DND-41 (cell line): ENCODE measurements at regions not wholly inside any gene's neighbourhood (a gene's known extent, or its start where the extent isn't known, plus 50 kb on each side); places are given as distances from the start of the nearest gene placed in this dataset.

Source experiments
- ATAC-seq: fragments of 200-7000 bp; cut with Tn5 transposase; 3 replicates; pipeline ENCODE4 v1.9.1; 2021; ENCODE audit warnings: low read depth; ENCODE audit not compliant: insufficient read depth
- DNase-seq: peaks from one replicate; pipeline ENCODE4 v3.0.0-alpha.2; 2020
- H2AFZ ChIP-seq: 2 replicates; pipeline ENCODE4 v1.6.0; 2012; ENCODE audit warnings: low read depth, low read length
- H3K27ac ChIP-seq: 2 replicates; pipeline ENCODE4 v1.5.1; 2012; ENCODE audit warnings: low read length, inconsistent platforms
- H3K27me3 ChIP-seq: fragments of 200-600 bp; sonication (generic); 2 replicates; pipeline ENCODE4 v1.6.0; 2012; ENCODE audit warnings: low read length, mild to moderate bottlenecking, inconsistent platforms; ENCODE audit not compliant: insufficient read depth, poor library complexity
- H3K36me3 ChIP-seq: 2 replicates; pipeline ENCODE4 v1.5.1; 2012; ENCODE audit warnings: low read length, inconsistent platforms; ENCODE audit not compliant: insufficient read depth
- H3K4me1 ChIP-seq: 2 replicates; pipeline ENCODE4 v1.5.1; 2012; ENCODE audit warnings: mild to moderate bottlenecking, low read length; ENCODE audit not compliant: insufficient read depth
- H3K4me2 ChIP-seq: 2 replicates; pipeline ENCODE4 v1.6.0; 2012; ENCODE audit warnings: mild to moderate bottlenecking, moderate library complexity, low read length, inconsistent platforms; ENCODE audit not compliant: insufficient read depth
- H3K4me3 ChIP-seq, 2 experiments: fragments of 200-600 bp in 1 of 2; shearing (Covaris generic) in 1 of 2; 2 replicates each; pipeline ENCODE4 v1.5.1; 2012 to 2016; ENCODE audit warnings: inconsistent platforms in 2 of 2, low read length in 2 of 2, mild to moderate bottlenecking in 2 of 2, low read depth in 1 of 2, moderate library complexity in 1 of 2
- H3K79me2 ChIP-seq: 2 replicates; pipeline ENCODE4 v1.6.0; 2012; ENCODE audit warnings: low read length, inconsistent platforms; ENCODE audit not compliant: insufficient read depth
- H3K9ac ChIP-seq: 2 replicates; pipeline ENCODE4 v1.6.0; 2012; ENCODE audit warnings: low read depth, mild to moderate bottlenecking, inconsistent platforms, low read length, moderate library complexity
- H3K9me3 ChIP-seq: 2 replicates; pipeline ENCODE4 v1.5.1; 2012; ENCODE audit warnings: low read length, moderate library complexity, mild to moderate bottlenecking, inconsistent platforms; ENCODE audit not compliant: insufficient read depth, severe bottlenecking
- H4K20me1 ChIP-seq: 2 replicates; pipeline ENCODE4 v1.6.0; 2012; ENCODE audit warnings: low read length; ENCODE audit not compliant: insufficient read depth
- CTCF ChIP-seq: IDR thresholded peaks from 2 replicates; pipeline ENCODE4 v1.5.1; 2012; ENCODE audit warnings: borderline replicate concordance, low read length, moderate library complexity, mild to moderate bottlenecking; ENCODE audit not compliant: poor library complexity, severe bottlenecking; ENCODE audit errors: extremely low read depth
- EZH2 ChIP-seq: IDR thresholded peaks from 3 replicates; pipeline ENCODE4 v1.6.1; 2012; ENCODE audit warnings: borderline replicate concordance, low read depth, mild to moderate bottlenecking, moderate library complexity, low read length, inconsistent platforms; ENCODE audit not compliant: severe bottlenecking

GRCh38 chr5:89301321-89302025 lies 418.5 kb upstream of the MEF2C start:
- Histone ChIP-seq H3K9me3 (no peaks in the 10 kb centered on the region), H2AFZ (no peak overlapping the region)

DNA sequence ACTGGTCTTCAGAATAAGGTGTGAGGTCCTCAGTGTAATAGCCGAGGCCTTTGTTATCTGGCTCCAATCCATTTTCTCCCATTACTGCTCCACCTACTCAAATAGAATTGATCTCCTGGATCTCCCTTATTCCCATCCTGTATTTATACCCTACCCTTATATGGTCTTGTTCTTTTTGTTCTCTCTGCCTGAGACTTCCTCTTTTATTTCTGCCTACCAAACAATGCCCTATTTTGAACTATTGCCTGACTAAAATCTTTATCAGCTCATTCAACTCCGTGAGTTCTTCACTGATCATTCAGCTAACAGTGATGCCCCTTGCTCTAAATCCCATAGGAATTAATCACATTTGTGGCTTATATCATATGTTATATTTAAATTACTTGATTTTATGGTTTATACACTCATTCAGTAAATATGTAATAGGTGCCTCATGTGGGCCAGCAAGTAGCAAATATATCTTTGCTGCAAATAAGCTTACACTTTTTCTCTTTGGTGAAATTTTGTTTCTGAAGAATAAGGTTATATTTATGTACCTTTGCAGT lies 417.5 kb upstream of the MEF2C start:
- Histone ChIP-seq H3K36me3 (no peaks in the 10 kb centered on the region), H3K27me3 (no peaks in the 10 kb centered on the region), H3K79me2 (no peaks in the 10 kb centered on the region), H3K9me3 (no peaks in the 10 kb centered on the region), H3K4me1 (no peaks in the 10 kb centered on the region), H2AFZ (no peak overlapping the region), H4K20me1 (no peaks in the 10 kb centered on the region), H3K27ac (no peak overlapping the region), H3K4me3 (no peak overlapping the region), H3K9ac (no peak overlapping the region), H3K4me2 (no peak overlapping the region)
- TF ChIP-seq EZH2: no peak
- ATAC-seq (no peak), DNase-seq (no peak)

More at GRCh38 chr5:89301321-89302025, 418.5 kb upstream of the MEF2C start:
- no peaks in the 10 kb centered on the region for H3K36me3 ChIP-seq
- H3K79me2 ChIP-seq: no peaks in the 10 kb centered on the region
- DNase-seq: no peak
- H3K9ac ChIP-seq: no peak overlapping the region
- no peak overlapping the region for H3K4me3 ChIP-seq
- H3K4me2 ChIP-seq: no peak overlapping the region
- no peak for TF ChIP-seq EZH2
- no peak for TF ChIP-seq CTCF
- H4K20me1 ChIP-seq: no peaks in the 10 kb centered on the region
- no peak for ATAC-seq
- H3K27me3 ChIP-seq: no peaks in the 10 kb centered on the region
- H3K4me1 ChIP-seq: no peaks in the 10 kb centered on the region
- no peak overlapping the region for H3K27ac ChIP-seq

DNA sequence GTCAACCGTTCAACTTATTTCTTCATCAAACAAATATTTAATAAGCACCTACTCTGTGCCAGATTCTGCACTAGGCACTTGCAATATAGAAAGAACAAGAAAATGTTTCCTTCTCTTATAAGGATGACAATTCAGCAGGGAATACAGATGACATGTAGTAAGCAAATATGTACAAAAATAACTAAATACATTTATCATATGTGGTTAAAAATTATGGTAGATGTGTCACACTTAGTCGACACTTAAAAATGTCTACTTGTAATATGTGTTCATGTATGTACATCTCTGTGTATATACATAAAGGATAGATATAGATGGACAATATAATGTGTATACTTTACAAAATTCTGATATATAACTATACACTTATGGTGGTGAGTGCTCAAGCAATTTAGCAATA lies 417.0 kb upstream of the MEF2C start:
- H3K36me3 ChIP-seq: no peaks in the 10 kb centered on the region
- H4K20me1 ChIP-seq: no peaks in the 10 kb centered on the region
- H2AFZ ChIP-seq: no peak overlapping the region
- H3K4me2 ChIP-seq: no peak overlapping the region
- no peaks in the 10 kb centered on the region for H3K4me1 ChIP-seq
- ATAC-seq: no peak
- no peaks in the 10 kb centered on the region for H3K9me3 ChIP-seq
- H3K9ac ChIP-seq: no peak overlapping the region
- no peak overlapping the region for H3K4me3 ChIP-seq
- TF ChIP-seq EZH2 (no peak), CTCF (no peak)
- no peak for DNase-seq
- no peaks in the 10 kb centered on the region for H3K27me3 ChIP-seq
- no peaks in the 10 kb centered on the region for H3K79me2 ChIP-seq
- no peak overlapping the region for H3K27ac ChIP-seq

DNA sequence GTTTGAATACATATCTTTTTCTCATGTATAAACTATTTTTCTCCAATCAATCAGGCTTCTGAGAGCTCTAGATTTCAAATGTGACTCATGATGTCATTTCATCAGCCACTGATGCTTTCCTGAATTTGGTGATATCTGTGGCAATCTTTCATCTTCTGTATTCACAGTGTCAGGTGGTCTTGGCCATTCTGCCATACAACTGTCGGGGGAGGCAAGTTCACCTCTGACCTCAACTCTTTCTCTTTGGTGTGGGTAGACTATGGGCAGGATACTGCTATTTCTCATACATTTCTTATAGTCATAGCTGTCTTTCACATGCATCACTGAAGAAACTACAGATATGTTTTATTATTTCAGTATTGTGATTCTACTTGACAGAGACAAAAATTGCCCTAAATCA lies 414.1 kb upstream of the MEF2C start:
- Histone ChIP-seq H3K4me3 (no peak overlapping the region), H2AFZ (no peak overlapping the region), H3K36me3 (no peaks in the 10 kb centered on the region), H3K79me2 (no peaks in the 10 kb centered on the region), H4K20me1 (no peaks in the 10 kb centered on the region), H3K4me2 (no peak overlapping the region), H3K9me3 (no peaks in the 10 kb centered on the region), H3K27ac (no peak overlapping the region), H3K4me1 (no peaks in the 10 kb centered on the region), H3K27me3 (no peaks in the 10 kb centered on the region), H3K9ac (no peak overlapping the region)
- no peak for TF ChIP-seq EZH2
- TF ChIP-seq CTCF: no peak
- DNase-seq: no peak
- no peak for ATAC-seq
